ENCODE measurements at regions not wholly inside any gene's neighbourhood (a gene's known extent, or its start where the extent isn't known, plus 50 kb on each side); places are given as distances from the start of the nearest gene placed in this dataset.

- DNase-seq (ENCODE audit: low read depth): no peak
Observed at GRCh38 chr2:139293992-139294548, 513.9 kb upstream of the NXPH2 start.

GRCh38 chr2:139281124-139281523 is 500.9 kb upstream of the NXPH2 start:
- DNase-seq (ENCODE audit: low read depth): no peak

GRCh38 chr2:139271879-139272278 is 491.7 kb upstream of the NXPH2 start:
- DNase-seq (ENCODE audit: low read depth): no peak

GRCh38 chr2:139271149-139271548 is 491.0 kb upstream of the NXPH2 start:
- no peak for DNase-seq (ENCODE audit: low read depth)

GRCh38 chr2:139260052-139260430 is 479.9 kb upstream of the NXPH2 start:
- DNase-seq (ENCODE audit: low read depth): no peak

- DNase-seq (ENCODE audit: low read depth): no peak
Observed at GRCh38 chr2:139259422-139260051, 479.3 kb upstream of the NXPH2 start.

- DNase-seq (ENCODE audit: low read depth): no peak
Observed at GRCh38 chr2:139241286-139241685, 461.1 kb upstream of the NXPH2 start.

GRCh38 chr2:139237023-139237422 is 456.8 kb upstream of the NXPH2 start:
- DNase-seq (ENCODE audit: low read depth): no peak

GRCh38 chr2:139230881-139231280 is 450.7 kb upstream of the NXPH2 start:
- DNase-seq (ENCODE audit: low read depth): no peak

GRCh38 chr2:139228276-139228675 is 448.1 kb upstream of the NXPH2 start:
- no peak for DNase-seq (ENCODE audit: low read depth)

- DNase-seq (ENCODE audit: low read depth): no peak
Observed at GRCh38 chr2:139225961-139226360, 445.8 kb upstream of the NXPH2 start.

GRCh38 chr2:139218181-139218580 is 438.0 kb upstream of the NXPH2 start:
- DNase-seq (ENCODE audit: low read depth): no peak

- no peak for DNase-seq (ENCODE audit: low read depth)
Observed at GRCh38 chr2:139217641-139218040, 437.5 kb upstream of the NXPH2 start.

GRCh38 chr2:139216435-139216834 is 436.2 kb upstream of the NXPH2 start:
- DNase-seq (ENCODE audit: low read depth): no peak

- DNase-seq (ENCODE audit: low read depth): no peak
Observed at GRCh38 chr2:139214801-139215200, 434.6 kb upstream of the NXPH2 start.

GRCh38 chr2:139209586-139209985 is 429.4 kb upstream of the NXPH2 start:
- DNase-seq (ENCODE audit: low read depth): no peak

GRCh38 chr2:139201516-139201915 is 421.3 kb upstream of the NXPH2 start:
- no peak for DNase-seq (ENCODE audit: low read depth)

GRCh38 chr2:139196754-139197153 is 416.6 kb upstream of the NXPH2 start:
- no peak for DNase-seq (ENCODE audit: low read depth)

GRCh38 chr2:139194546-139194945 is 414.4 kb upstream of the NXPH2 start:
- no peak for DNase-seq (ENCODE audit: low read depth)

GRCh38 chr2:139177041-139177440 is 396.9 kb upstream of the NXPH2 start:
- DNase-seq (ENCODE audit: low read depth): no peak

- no peak for DNase-seq (ENCODE audit: low read depth)
Observed at GRCh38 chr2:139175510-139175909, 395.3 kb upstream of the NXPH2 start.

GRCh38 chr2:139170406-139170805 is 390.2 kb upstream of the NXPH2 start:
- DNase-seq (ENCODE audit: low read depth): no peak

- no peak for DNase-seq (ENCODE audit: low read depth)
Observed at GRCh38 chr2:139165601-139166000, 385.4 kb upstream of the NXPH2 start.

- no peak for DNase-seq (ENCODE audit: low read depth)
Observed at GRCh38 chr2:139165041-139165440, 384.9 kb upstream of the NXPH2 start.

Data from amniotic epithelial cell (primary cell).